ENCODE measurements at regions not wholly inside any gene's neighbourhood (a gene's known extent, or its start where the extent isn't known, plus 50 kb on each side); places are given as distances from the start of the nearest gene placed in this dataset.

DNA sequence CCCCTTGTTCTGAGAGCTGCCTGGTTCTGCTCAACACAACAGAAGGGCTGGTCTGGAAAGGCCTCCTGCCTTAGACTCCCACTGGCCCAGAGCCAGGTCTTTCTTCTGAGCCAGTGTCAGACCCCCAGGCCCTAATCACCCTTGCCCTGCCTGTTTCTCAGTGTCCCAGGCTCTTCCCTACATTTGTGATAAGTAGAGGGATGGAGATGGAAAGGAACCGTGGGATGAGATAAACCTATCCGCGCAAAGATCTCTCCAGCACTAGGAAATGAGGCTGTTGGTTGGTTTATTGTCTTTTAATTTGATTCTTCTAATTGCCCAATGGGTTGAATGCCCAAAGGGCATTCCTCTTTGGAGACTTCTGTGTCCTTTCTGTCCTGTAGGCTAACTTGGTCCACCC is 470.0 kb downstream of the TSHZ3 start:
- TF ChIP-seq, protein P1, sequence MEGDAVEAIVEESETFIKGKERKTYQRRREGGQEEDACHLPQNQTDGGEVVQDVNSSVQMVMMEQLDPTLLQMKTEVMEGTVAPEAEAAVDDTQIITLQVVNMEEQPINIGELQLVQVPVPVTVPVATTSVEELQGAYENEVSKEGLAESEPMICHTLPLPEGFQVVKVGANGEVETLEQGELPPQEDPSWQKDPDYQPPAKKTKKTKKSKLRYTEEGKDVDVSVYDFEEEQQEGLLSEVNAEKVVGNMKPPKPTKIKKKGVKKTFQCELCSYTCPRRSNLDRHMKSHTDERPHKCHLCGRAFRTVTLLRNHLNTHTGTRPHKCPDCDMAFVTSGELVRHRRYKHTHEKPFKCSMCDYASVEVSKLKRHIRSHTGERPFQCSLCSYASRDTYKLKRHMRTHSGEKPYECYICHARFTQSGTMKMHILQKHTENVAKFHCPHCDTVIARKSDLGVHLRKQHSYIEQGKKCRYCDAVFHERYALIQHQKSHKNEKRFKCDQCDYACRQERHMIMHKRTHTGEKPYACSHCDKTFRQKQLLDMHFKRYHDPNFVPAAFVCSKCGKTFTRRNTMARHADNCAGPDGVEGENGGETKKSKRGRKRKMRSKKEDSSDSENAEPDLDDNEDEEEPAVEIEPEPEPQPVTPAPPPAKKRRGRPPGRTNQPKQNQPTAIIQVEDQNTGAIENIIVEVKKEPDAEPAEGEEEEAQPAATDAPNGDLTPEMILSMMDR (IDR thresholded peaks at IDR 0.05), result no peak
- no peak for TF ChIP-seq FOXS1 (CRISPR knock-in tag; IDR thresholded peaks at IDR 0.05)
- no peak for TF ChIP-seq POLR2A (IDR thresholded peaks at IDR 0.05; ENCODE audit: low read length)
- TF ChIP-seq RCOR1 (IDR thresholded peaks at IDR 0.05; ENCODE audit: low read depth, low read length), result no peak
- no peak for TF ChIP-seq CBX2 (IDR thresholded peaks at IDR 0.05; ENCODE audit: borderline replicate concordance, low read depth)
- TF ChIP-seq RARB (CRISPR knock-in tag; IDR thresholded peaks at IDR 0.05), result no peak
- no peak for TF ChIP-seq NFE2L2 (conservative IDR thresholded peaks at IDR 0.05; ENCODE audit: low read length)
- TF ChIP-seq SMC3 (IDR thresholded peaks at IDR 0.05), result no peak
